ENCODE measurements at regions not wholly inside any gene's neighbourhood (a gene's known extent, or its start where the extent isn't known, plus 50 kb on each side); places are given as distances from the start of the nearest gene placed in this dataset.

DNA sequence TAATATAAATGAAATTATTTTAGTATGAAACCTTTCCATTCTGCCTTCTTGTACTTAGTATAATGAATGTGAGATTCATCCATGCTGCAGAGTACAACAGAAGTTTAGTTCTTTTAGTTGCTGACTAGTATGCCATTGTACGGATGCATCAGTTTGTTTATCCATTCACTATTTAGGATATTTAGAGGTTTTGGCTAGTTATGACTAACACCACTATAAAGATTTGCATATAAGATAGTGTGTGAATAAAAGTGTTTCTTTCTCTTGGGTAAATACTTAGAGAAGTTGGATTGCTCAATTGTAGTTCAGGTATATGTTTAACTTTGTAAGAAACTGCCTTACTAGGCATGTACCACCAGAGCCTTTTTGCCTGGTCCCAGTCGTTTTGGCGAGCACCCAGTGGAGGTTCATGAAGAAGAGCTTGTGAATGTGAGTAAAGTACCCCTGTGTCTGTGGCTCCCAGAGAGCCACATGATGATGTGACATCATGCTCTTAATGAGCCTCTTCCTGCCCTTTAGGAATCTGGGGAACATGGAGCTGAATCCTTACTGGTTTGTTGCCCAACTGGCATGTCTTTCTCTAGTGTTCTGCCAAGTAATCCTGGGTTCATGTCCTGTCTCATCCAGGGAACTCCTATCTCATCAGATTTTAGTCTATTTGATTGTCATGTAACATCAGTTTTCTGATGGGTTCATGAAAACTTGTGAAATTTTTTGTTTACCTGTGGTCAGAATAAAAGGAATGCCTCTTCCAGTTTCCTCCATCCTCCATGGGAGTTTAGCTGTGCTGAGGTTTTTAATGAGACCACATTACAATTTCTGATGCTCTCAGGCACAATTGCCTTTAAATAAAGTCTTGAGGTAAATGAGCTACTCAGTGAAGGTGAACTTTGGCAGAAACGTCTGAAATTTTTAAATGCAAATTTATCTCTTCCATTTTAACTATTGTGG is 234.8 kb downstream of the CASP12 start:
- Histone ChIP-seq H3K27me3 (replicated peaks; ENCODE audit: insufficient read depth) (no peaks in the 10 kb centered on the region), H3K36me3 (no peaks in the 10 kb centered on the region), H3K4me3 (no peak overlapping the region), H3K27ac (no peak overlapping the region), H3K4me1 (ENCODE audit: control insufficient read depth in 1 of 2, low read depth in 2 of 2) (no peaks in the 10 kb centered on the region), H3K9me3 (no peaks in the 10 kb centered on the region)
- no peak for TF ChIP-seq CTCF (IDR thresholded peaks at IDR 0.05)
- ATAC-seq (ENCODE audit: insufficient number of reproducible peaks, low FRiP score, low read depth) (no peak), DNase-seq (ENCODE audit: low spot score) (no peak)

- DNase-seq (ENCODE audit: low spot score) (no peak), ATAC-seq (ENCODE audit: insufficient number of reproducible peaks, low FRiP score, low read depth) (no peak)
- H3K27me3 ChIP-seq (replicated peaks; ENCODE audit: insufficient read depth), result no peaks in the 10 kb centered on the region
- no peak overlapping the region for H3K27ac ChIP-seq
- no peak for TF ChIP-seq CTCF (IDR thresholded peaks at IDR 0.05)
- H3K9me3 ChIP-seq, result no peaks in the 10 kb centered on the region
- no peaks in the 10 kb centered on the region for H3K4me1 ChIP-seq (ENCODE audit: control insufficient read depth in 1 of 2, low read depth in 2 of 2)
- no peak overlapping the region for H3K4me3 ChIP-seq
- no peaks in the 10 kb centered on the region for H3K36me3 ChIP-seq
These were observed 236.4 kb downstream of the CASP12 start for GRCh38 chr11:104661901-104662300.

DNA sequence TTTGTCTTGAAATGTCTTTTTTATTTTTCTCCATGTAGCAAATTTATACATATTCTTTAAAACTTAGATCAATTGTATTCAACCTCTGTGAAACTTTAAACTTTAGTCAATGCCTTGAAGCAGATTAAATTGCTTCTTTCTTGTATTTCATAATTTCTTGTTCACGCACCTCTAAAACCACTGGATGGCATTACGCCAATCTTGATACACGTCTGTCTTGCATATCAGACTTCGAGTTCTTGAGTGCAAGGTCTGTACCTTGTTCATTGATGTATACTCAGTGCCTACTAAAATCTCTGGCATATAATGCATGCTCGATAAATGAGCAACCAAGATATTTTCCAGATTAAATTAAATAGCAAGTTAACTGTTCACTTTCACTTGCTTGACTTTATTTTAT is 236.8 kb downstream of the CASP12 start:
- no peaks in the 10 kb centered on the region for H3K4me1 ChIP-seq (ENCODE audit: control insufficient read depth in 1 of 2, low read depth in 2 of 2)
- H3K36me3 ChIP-seq, result no peaks in the 10 kb centered on the region
- ATAC-seq (ENCODE audit: insufficient number of reproducible peaks, low FRiP score, low read depth) (no peak), DNase-seq (ENCODE audit: low spot score) (no peak)
- H3K9me3 ChIP-seq, result no peaks in the 10 kb centered on the region
- H3K27ac ChIP-seq, result no peak overlapping the region
- H3K27me3 ChIP-seq (replicated peaks; ENCODE audit: insufficient read depth), result no peaks in the 10 kb centered on the region
- TF ChIP-seq CTCF (IDR thresholded peaks at IDR 0.05), result no peak
- H3K4me3 ChIP-seq, result no peak overlapping the region

DNA sequence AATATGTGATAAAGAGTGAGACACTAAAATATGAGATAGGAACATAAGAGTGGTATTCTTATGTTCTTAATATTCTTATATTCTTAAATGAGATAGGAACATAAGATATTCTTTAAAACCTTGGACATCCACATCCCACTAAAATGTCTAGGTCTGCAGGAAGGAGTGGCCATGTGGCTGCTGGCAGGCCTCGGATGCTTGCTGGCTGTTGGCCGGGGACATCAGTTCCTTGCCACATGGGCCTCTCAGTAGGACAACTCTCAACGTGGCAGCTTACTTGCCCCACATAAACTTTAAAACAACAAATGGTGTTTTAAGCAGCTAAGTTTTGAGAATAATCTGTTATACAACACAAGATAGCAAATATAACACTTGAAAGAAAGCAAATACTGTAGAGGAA is 240.1 kb downstream of the CASP12 start:
- no peaks in the 10 kb centered on the region for H3K36me3 ChIP-seq
- TF ChIP-seq CTCF (IDR thresholded peaks at IDR 0.05), result no peak
- ATAC-seq (ENCODE audit: insufficient number of reproducible peaks, low FRiP score, low read depth), result no peak
- no peaks in the 10 kb centered on the region for H3K9me3 ChIP-seq
- no peak overlapping the region for H3K4me3 ChIP-seq
- no peaks in the 10 kb centered on the region for H3K27me3 ChIP-seq (replicated peaks; ENCODE audit: insufficient read depth)
- H3K4me1 ChIP-seq (ENCODE audit: control insufficient read depth in 1 of 2, low read depth in 2 of 2), result no peaks in the 10 kb centered on the region
- no peak for DNase-seq (ENCODE audit: low spot score)
- H3K27ac ChIP-seq, result no peak overlapping the region

- no peaks in the 10 kb centered on the region for H3K9me3 ChIP-seq
- no peak for TF ChIP-seq CTCF (IDR thresholded peaks at IDR 0.05)
- H3K4me1 ChIP-seq (ENCODE audit: control insufficient read depth in 1 of 2, low read depth in 2 of 2), result no peaks in the 10 kb centered on the region
- no peaks in the 10 kb centered on the region for H3K36me3 ChIP-seq
- no peak overlapping the region for H3K27ac ChIP-seq
- no peak overlapping the region for H3K4me3 ChIP-seq
- H3K27me3 ChIP-seq (replicated peaks; ENCODE audit: insufficient read depth), result no peaks in the 10 kb centered on the region
- DNase-seq (ENCODE audit: low spot score) (no peak), ATAC-seq (ENCODE audit: insufficient number of reproducible peaks, low FRiP score, low read depth) (no peak)
These were observed 241.2 kb downstream of the CASP12 start for GRCh38 chr11:104657083-104657482.
